Body of pancreas (tissue), 4 donors: ENCODE measurements at regions not wholly inside any gene's neighbourhood (a gene's known extent, or its start where the extent isn't known, plus 50 kb on each side); places are given as distances from the start of the nearest gene placed in this dataset.

Experiments
- ATAC-seq: fragments of 150-250 bp; one replicate; pipeline ENCODE4 v1.9.1; 2016
- DNase-seq, 4 donors: peaks; one replicate each; pipeline ENCODE4 v3.0.0-alpha.2; 2019
- H3K27ac ChIP-seq, 4 donors: fragments of 200-600 bp; sonication (generic); 1 replicate in 3 of 4; 2 replicates in 1 of 4; pipeline versions ENCODE4 v1.5.1 to v1.6.1; 2016 to 2019; ENCODE audit warnings: mild to moderate bottlenecking in 1 of 4, mixed read lengths in 1 of 4, moderate library complexity in 1 of 4
- H3K27me3 ChIP-seq, 2 donors: fragments of 200-600 bp; sonication (generic); one replicate each; pipeline ENCODE4 v1.6.0; 2016; ENCODE audit warnings: mild to moderate bottlenecking in 1 of 2
- H3K36me3 ChIP-seq, 2 donors: fragments of 200-600 bp; sonication (generic); replicated peaks in 1 of 2; 2 replicates each; pipeline ENCODE4 v1.5.1; 2016; ENCODE audit warnings: low read depth in 2 of 2; ENCODE audit not compliant: insufficient read depth in 1 of 2
- H3K4me1 ChIP-seq: fragments of 200-600 bp; sonication (generic); one replicate; pipeline ENCODE4 v1.6.0; 2016
- H3K4me3 ChIP-seq, 2 donors: fragments of 200-600 bp; sonication (generic); 1 replicate in 1 of 2; 2 replicates in 1 of 2; pipeline ENCODE4 v1.5.1; 2016 to 2019
- H3K9me3 ChIP-seq, 3 donors: fragments of 200-600 bp; sonication (generic); 1 replicate in 2 of 3; 2 replicates in 1 of 3; pipeline ENCODE4 v1.5.1; 2016
- CTCF ChIP-seq, 7 experiments: fragments of 450-650 bp in 4 of 7; fragments of 200-600 bp in 3 of 7; sonication (generic) in 3 of 7; IDR thresholded peaks; one replicate each; pipeline ENCODE4 v1.5.1; 2016 to 2019; ENCODE audit warnings: antibody characterized with exemption in 7 of 7
- POLR2A ChIP-seq, 3 donors: fragments of 450-650 bp; IDR thresholded peaks; one replicate each; pipeline ENCODE4 v1.6.1; 2016; ENCODE audit warnings: antibody characterized with exemption in 3 of 3, mild to moderate bottlenecking in 2 of 3
- WGBS, 2 donors: methylation state at CpG; one replicate each; pipeline ENCODE4 v1.1.5; 2017; 5-methylcytosine and 5-hydroxymethylcytosine counted together
- intact Hi-C: fragments of 100-400 bp; cut with DNase I; formaldehyde crosslinking; loops from one replicate; pipeline ENCODE4 v1.15.1; 2023

DNA sequence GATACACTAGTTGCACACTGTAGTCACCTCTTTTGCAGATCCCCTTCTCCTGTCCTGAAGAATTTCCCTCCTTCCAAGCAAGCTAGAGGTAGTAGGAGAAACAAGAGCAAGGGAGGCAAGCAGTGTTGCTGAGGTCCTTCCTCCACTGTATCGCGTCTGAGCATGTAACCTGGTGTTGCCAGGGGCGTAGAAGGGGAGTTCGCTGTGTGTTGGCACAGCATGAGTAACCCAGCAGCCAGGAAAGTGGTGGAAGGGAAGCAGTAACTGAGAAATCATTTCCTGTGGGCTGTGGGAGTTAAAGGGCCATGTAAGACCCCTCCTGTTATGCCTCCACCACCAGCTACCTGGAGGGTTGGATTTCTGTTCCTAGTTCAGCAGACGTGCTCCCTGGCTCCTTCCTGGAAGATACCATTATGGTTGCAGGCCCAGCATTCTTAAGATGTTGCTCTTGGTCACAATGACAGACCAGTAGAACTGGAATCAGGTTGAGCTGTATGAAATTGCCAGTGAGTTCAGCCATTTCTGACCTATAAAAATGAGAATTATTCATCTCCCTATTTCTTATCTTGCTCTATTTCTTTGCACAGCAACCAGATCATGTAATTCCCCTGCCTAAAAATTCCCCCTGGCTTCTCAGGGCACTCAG, 215.3 kb upstream of the TOPAZ1 start:
- no peak overlapping the region for H3K4me3 ChIP-seq
- 67 to 92% methylated on average over 5 of the region's 5 CpGs for WGBS, 2 donors
- DNase-seq (no peak), ATAC-seq (no peak)
- TF ChIP-seq CTCF (IDR thresholded peaks at IDR 0.05) (no peak), POLR2A (IDR thresholded peaks at IDR 0.05) (no peak)
- H3K4me1 ChIP-seq, result peaks cover 9% of the 10 kb centered on the region
- no peak overlapping the region for H3K27ac ChIP-seq
- no peaks in the 10 kb centered on the region for H3K9me3 ChIP-seq
- H3K36me3 ChIP-seq, result no peaks in the 10 kb centered on the region
- intact Hi-C loops, result no loop called here
- H3K27me3 ChIP-seq, result peaks cover 0 to 13% of the 10 kb centered on the region in 2 donors

- Histone ChIP-seq H3K27ac (no peak overlapping the region), H3K4me1 (no peaks in the 10 kb centered on the region), H3K4me3 (no peak overlapping the region), H3K27me3 (peaks cover 0 to 2% of the 10 kb centered on the region in 2 donors), H3K36me3 (no peaks in the 10 kb centered on the region), H3K9me3 (no peaks in the 10 kb centered on the region)
- ATAC-seq (no peak), DNase-seq (no peak)
- intact Hi-C loops, result no loop called here
- TF ChIP-seq CTCF (IDR thresholded peaks at IDR 0.05), result no peak
- TF ChIP-seq POLR2A (IDR thresholded peaks at IDR 0.05), result no peak
- 70 to 75% methylated on average over 2 of the region's 2 CpGs for WGBS, 2 donors
These were observed 212.6 kb upstream of the TOPAZ1 start for GRCh38 chr3:44029100-44029499.

DNA sequence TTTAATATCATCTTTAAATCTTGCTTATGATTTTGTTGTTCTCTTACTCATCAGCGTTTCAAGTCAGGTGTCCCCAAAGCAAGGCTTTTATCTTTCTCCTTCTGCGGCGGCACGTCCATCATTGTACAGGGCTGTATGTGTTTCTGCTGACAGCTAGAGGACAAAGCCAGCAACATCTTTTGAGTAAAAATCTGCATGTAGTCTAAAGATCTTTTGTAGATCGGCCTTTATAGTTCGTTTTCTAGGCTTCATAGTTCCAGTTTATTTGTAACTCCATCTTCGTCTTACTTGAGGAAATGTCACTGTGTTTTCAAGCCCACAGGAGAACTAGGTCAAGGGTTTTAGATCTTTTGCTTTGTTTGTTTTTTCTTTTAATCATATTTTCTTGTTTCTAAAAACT, 211.4 kb upstream of the TOPAZ1 start:
- Histone ChIP-seq H3K9me3 (no peaks in the 10 kb centered on the region), H3K36me3 (no peaks in the 10 kb centered on the region), H3K27ac (no peak overlapping the region), H3K27me3 (no peaks in the 10 kb centered on the region), H3K4me1 (no peaks in the 10 kb centered on the region), H3K4me3 (no peak overlapping the region)
- TF ChIP-seq CTCF (IDR thresholded peaks at IDR 0.05) (no peak), POLR2A (IDR thresholded peaks at IDR 0.05) (no peak)
- DNase-seq (no peak), ATAC-seq (no peak)
- 73 to 76% methylated on average over 7 of the region's 7 CpGs for WGBS, 2 donors
- intact Hi-C loops, result no loop called here

DNA sequence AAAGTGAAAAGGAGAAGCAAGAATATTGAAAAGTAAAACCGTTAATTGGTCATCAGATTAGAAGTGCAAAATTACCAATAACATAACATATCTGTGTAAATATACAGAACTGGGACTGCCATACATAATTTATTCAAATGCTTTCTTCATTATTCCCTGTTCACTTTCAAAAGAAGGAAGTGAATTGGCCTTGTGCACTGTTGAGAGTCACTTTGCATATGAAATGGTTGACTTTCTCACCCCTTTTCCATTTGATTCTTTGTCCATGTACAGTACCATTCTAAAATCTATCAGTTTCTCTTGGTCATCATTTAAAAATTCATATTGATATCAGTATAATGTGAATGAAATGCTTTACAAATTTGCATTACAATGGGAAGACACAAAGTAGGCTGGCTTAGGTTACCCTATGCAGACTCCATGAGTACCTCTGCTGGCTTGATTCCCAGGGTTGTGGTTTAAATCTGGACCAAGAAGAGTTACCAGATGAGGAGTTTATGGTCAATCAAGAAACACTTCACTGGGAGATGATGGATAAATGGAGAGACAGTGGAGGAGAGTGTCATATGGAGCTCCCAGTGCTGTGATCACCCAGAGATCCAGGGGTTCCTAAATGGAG, 210.9 kb upstream of the TOPAZ1 start:
- intact Hi-C loops, result no loop called here
- 60 to 64% methylated on average over 1 of the region's 1 CpG for WGBS, 2 donors
- H3K4me1 ChIP-seq, result no peaks in the 10 kb centered on the region

More for the DNA sequence above, 210.9 kb upstream of the TOPAZ1 start:
- Histone ChIP-seq H3K36me3 (no peaks in the 10 kb centered on the region), H3K4me3 (no peak overlapping the region), H3K27ac (no peak overlapping the region), H3K27me3 (no peaks in the 10 kb centered on the region), H3K9me3 (no peaks in the 10 kb centered on the region)
- DNase-seq (no peak), ATAC-seq (no peak)
- no peak for TF ChIP-seq CTCF (IDR thresholded peaks at IDR 0.05)
- TF ChIP-seq POLR2A (IDR thresholded peaks at IDR 0.05), result no peak
